Neural cell (in vitro differentiated cells): ENCODE measurements at regions not wholly inside any gene's neighbourhood (a gene's known extent, or its start where the extent isn't known, plus 50 kb on each side); places are given as distances from the start of the nearest gene placed in this dataset.

Source experiments
- H2AFZ ChIP-seq: fragments of 200-600, 300-800 bp; sonication (generic), shearing (Covaris generic); 2 replicates; pipeline ENCODE4 v1.6.0; 2014; ENCODE audit warnings: low read depth, mild to moderate bottlenecking, antibody characterized with exemption, low read length, moderate library complexity
- H3F3A ChIP-seq: fragments of 200-600 bp; shearing (Covaris generic); 2 replicates; pipeline ENCODE4 v1.6.1; 2016; ENCODE audit warnings: mild to moderate bottlenecking, moderate library complexity, mixed read lengths, antibody characterized with exemption, low read length; ENCODE audit not compliant: insufficient read depth, poor library complexity, severe bottlenecking
- H3K27ac ChIP-seq: fragments of 200-600, 300-800 bp; sonication (generic), shearing (Covaris generic); 2 replicates; pipeline ENCODE4 v1.5.1; 2014; ENCODE audit warnings: mild to moderate bottlenecking, low read length, moderate library complexity
- H3K27me3 ChIP-seq: fragments of 300-800, 200-600 bp; sonication (generic), shearing (Covaris generic); 2 replicates; pipeline ENCODE4 v1.6.0; 2014; ENCODE audit warnings: mild to moderate bottlenecking, low read depth, low read length, moderate library complexity; ENCODE audit not compliant: insufficient read depth
- H3K36me3 ChIP-seq: fragments of 300-800, 200-600 bp; sonication (generic), shearing (Covaris generic); 2 replicates; pipeline ENCODE4 v1.5.1; 2014; ENCODE audit warnings: mild to moderate bottlenecking, antibody characterized with exemption, low read length, moderate library complexity; ENCODE audit not compliant: insufficient read depth
- H3K4me2 ChIP-seq: fragments of 300-800, 200-600 bp; sonication (generic), shearing (Covaris generic); 2 replicates; pipeline ENCODE4 v1.6.0; 2014; ENCODE audit warnings: mild to moderate bottlenecking, low read length
- H3K4me3 ChIP-seq: fragments of 300-800, 200-600 bp; sonication (generic), shearing (Covaris generic); 2 replicates; pipeline ENCODE4 v1.5.1; 2014; ENCODE audit warnings: mild to moderate bottlenecking, low read length, moderate library complexity
- H3K79me2 ChIP-seq: fragments of 200-600 bp; shearing (Covaris generic); replicated peaks from 2 replicates; pipeline ENCODE4 v1.6.0; 2014; ENCODE audit warnings: mild to moderate bottlenecking, low read length, moderate library complexity; ENCODE audit not compliant: insufficient read depth
- H3K9ac ChIP-seq: fragments of 300-800, 200-600 bp; sonication (generic), shearing (Covaris generic); 2 replicates; pipeline ENCODE4 v1.6.1; 2016; ENCODE audit warnings: mild to moderate bottlenecking, low read length, mixed read lengths
- H3K9me2 ChIP-seq: fragments of 200-600 bp; shearing (Covaris generic); 2 replicates; pipeline ENCODE4 v1.6.1; 2016; ENCODE audit warnings: mild to moderate bottlenecking, low read length, mixed read lengths; ENCODE audit not compliant: insufficient read depth
- H3K9me3 ChIP-seq: fragments of 200-600, 300-800 bp; sonication (generic), shearing (Covaris generic); 2 replicates; pipeline ENCODE4 v1.6.1; 2016; ENCODE audit warnings: mild to moderate bottlenecking, mixed run types, low read length, moderate library complexity, mixed read lengths
- H4K20me1 ChIP-seq: fragments of 200-600 bp; shearing (Covaris generic); 2 replicates; pipeline ENCODE4 v1.6.1; 2016; ENCODE audit warnings: mild to moderate bottlenecking, mixed run types; ENCODE audit not compliant: insufficient read depth
- CTCF ChIP-seq: fragments of 450-650 bp; IDR thresholded peaks from 2 replicates; pipeline ENCODE4 v1.5.1; 2014; ENCODE audit warnings: antibody characterized with exemption, mild to moderate bottlenecking, moderate library complexity; ENCODE audit not compliant: poor library complexity, severe bottlenecking
- EP300 ChIP-seq: fragments of 450-650 bp; conservative IDR thresholded peaks from 2 replicates; pipeline ENCODE4 v1.6.1; 2014; ENCODE audit warnings: antibody characterized with exemption, mild to moderate bottlenecking, moderate library complexity; ENCODE audit not compliant: poor library complexity, severe bottlenecking
- EZH2 ChIP-seq: fragments of 200-600, 300-800 bp; shearing (Covaris generic), sonication (generic); IDR thresholded peaks from 2 replicates; pipeline ENCODE4 v1.6.1; 2014; ENCODE audit warnings: antibody characterized with exemption, low read length, borderline replicate concordance, mild to moderate bottlenecking; ENCODE audit not compliant: insufficient read depth, poor library complexity, severe bottlenecking
- MXI1 ChIP-seq: fragments of 450-650 bp; conservative IDR thresholded peaks from 2 replicates; pipeline ENCODE4 v1.6.1; 2014; ENCODE audit warnings: antibody characterized with exemption, mild to moderate bottlenecking; ENCODE audit not compliant: poor library complexity, severe bottlenecking
- POLR2AphosphoS5 ChIP-seq: IDR thresholded peaks from 2 replicates; pipeline ENCODE4 v1.6.1; 2012
- RAD21 ChIP-seq: fragments of 450-650 bp; conservative IDR thresholded peaks from 2 replicates; pipeline ENCODE4 v1.6.1; 2014; ENCODE audit warnings: antibody characterized with exemption, mild to moderate bottlenecking, moderate library complexity
- SMC3 ChIP-seq: fragments of 450-650 bp; conservative IDR thresholded peaks from 2 replicates; pipeline ENCODE4 v1.6.1; 2014; ENCODE audit warnings: antibody characterized with exemption, mild to moderate bottlenecking, moderate library complexity; ENCODE audit not compliant: poor library complexity
- TAF1 ChIP-seq: IDR thresholded peaks from 2 replicates; pipeline ENCODE4 v1.6.1; 2012; ENCODE audit warnings: low read depth
- TF ChIP-seq, protein P1 (sequence below): IDR thresholded peaks from 2 replicates; pipeline ENCODE4 v1.6.1; 2012; ENCODE audit warnings: borderline replicate concordance

GRCh38 chr16:6864244-6864643 is 468.4 kb upstream of the RBFOX1 start:
- H3F3A ChIP-seq, result no peaks in the 10 kb centered on the region
- H3K27ac ChIP-seq, result no peak overlapping the region
- H2AFZ ChIP-seq, result no peak overlapping the region
- H3K27me3 ChIP-seq, result no peaks in the 10 kb centered on the region
- H3K9me2 ChIP-seq, result no peaks in the 10 kb centered on the region
- no peak overlapping the region for H3K4me2 ChIP-seq
- H3K79me2 ChIP-seq, result no peaks in the 10 kb centered on the region
- no peak overlapping the region for H3K4me3 ChIP-seq
- no peaks in the 10 kb centered on the region for H4K20me1 ChIP-seq
- H3K9ac ChIP-seq, result no peak overlapping the region
- H3K9me3 ChIP-seq, result no peaks in the 10 kb centered on the region
- no peaks in the 10 kb centered on the region for H3K36me3 ChIP-seq
- TF ChIP-seq CTCF, result no peak
- TF ChIP-seq RAD21, result no peak
- no peak for TF ChIP-seq EP300
- no peak for TF ChIP-seq TAF1
- no peak for TF ChIP-seq MXI1
- TF ChIP-seq, protein P1, sequence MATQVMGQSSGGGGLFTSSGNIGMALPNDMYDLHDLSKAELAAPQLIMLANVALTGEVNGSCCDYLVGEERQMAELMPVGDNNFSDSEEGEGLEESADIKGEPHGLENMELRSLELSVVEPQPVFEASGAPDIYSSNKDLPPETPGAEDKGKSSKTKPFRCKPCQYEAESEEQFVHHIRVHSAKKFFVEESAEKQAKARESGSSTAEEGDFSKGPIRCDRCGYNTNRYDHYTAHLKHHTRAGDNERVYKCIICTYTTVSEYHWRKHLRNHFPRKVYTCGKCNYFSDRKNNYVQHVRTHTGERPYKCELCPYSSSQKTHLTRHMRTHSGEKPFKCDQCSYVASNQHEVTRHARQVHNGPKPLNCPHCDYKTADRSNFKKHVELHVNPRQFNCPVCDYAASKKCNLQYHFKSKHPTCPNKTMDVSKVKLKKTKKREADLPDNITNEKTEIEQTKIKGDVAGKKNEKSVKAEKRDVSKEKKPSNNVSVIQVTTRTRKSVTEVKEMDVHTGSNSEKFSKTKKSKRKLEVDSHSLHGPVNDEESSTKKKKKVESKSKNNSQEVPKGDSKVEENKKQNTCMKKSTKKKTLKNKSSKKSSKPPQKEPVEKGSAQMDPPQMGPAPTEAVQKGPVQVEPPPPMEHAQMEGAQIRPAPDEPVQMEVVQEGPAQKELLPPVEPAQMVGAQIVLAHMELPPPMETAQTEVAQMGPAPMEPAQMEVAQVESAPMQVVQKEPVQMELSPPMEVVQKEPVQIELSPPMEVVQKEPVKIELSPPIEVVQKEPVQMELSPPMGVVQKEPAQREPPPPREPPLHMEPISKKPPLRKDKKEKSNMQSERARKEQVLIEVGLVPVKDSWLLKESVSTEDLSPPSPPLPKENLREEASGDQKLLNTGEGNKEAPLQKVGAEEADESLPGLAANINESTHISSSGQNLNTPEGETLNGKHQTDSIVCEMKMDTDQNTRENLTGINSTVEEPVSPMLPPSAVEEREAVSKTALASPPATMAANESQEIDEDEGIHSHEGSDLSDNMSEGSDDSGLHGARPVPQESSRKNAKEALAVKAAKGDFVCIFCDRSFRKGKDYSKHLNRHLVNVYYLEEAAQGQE, result no peak
- no peak for TF ChIP-seq POLR2AphosphoS5
- no peak for TF ChIP-seq EZH2
- TF ChIP-seq SMC3, result no peak

- Histone ChIP-seq H3K36me3 (no peaks in the 10 kb centered on the region), H3K27me3 (no peaks in the 10 kb centered on the region), H3K79me2 (no peaks in the 10 kb centered on the region), H3K27ac (no peak overlapping the region), H2AFZ (no peak overlapping the region), H3K4me3 (no peak overlapping the region), H3K4me2 (no peak overlapping the region), H3F3A (no peaks in the 10 kb centered on the region), H3K9me2 (no peaks in the 10 kb centered on the region), H4K20me1 (no peaks in the 10 kb centered on the region), H3K9ac (no peak overlapping the region), H3K9me3 (no peaks in the 10 kb centered on the region)
- TF ChIP-seq EP300 (no peak), POLR2AphosphoS5 (no peak), MXI1 (no peak), EZH2 (no peak), TAF1 (no peak), SMC3 (no peak), RAD21 (no peak), CTCF (no peak)
- TF ChIP-seq, protein P1, result no peak
Measured at GRCh38 chr16:6863135-6863534, 469.5 kb upstream of the RBFOX1 start.
